Osteoblast (primary cell): ENCODE measurements at regions not wholly inside any gene's neighbourhood (a gene's known extent, or its start where the extent isn't known, plus 50 kb on each side); places are given as distances from the start of the nearest gene placed in this dataset.

ENCODE experiments used
- DNase-seq: peaks from one replicate; pipeline ENCODE4 v3.0.0; 2011; ENCODE audit warnings: low spot score, mixed read lengths; ENCODE audit not compliant: insufficient read length; ENCODE audit errors: missing footprints
- H2AFZ ChIP-seq: 2 replicates; pipeline ENCODE4 v1.6.0; 2011; ENCODE audit warnings: mild to moderate bottlenecking, low read length
- H3K27ac ChIP-seq: 2 replicates; pipeline ENCODE4 v1.5.1; 2011; ENCODE audit warnings: mild to moderate bottlenecking, low read depth, low read length, moderate library complexity
- H3K27me3 ChIP-seq: 2 replicates; pipeline ENCODE4 v1.6.0; 2012; ENCODE audit warnings: mild to moderate bottlenecking, control low read depth, inconsistent platforms, low read length, moderate library complexity; ENCODE audit not compliant: insufficient read depth
- H3K36me3 ChIP-seq: 2 replicates; pipeline ENCODE4 v1.5.1; 2011; ENCODE audit warnings: mild to moderate bottlenecking, low read length, control low read depth, moderate library complexity; ENCODE audit not compliant: insufficient read depth
- H3K4me1 ChIP-seq: 2 replicates; pipeline ENCODE4 v1.5.1; 2011; ENCODE audit warnings: mild to moderate bottlenecking, low read length, control low read depth, moderate library complexity; ENCODE audit not compliant: insufficient read depth
- H3K4me2 ChIP-seq: 2 replicates; pipeline ENCODE4 v1.6.0; 2011; ENCODE audit warnings: mild to moderate bottlenecking, low read length; ENCODE audit not compliant: insufficient read depth
- H3K4me3 ChIP-seq: fragments of 200-600 bp; sonication (generic); 3 replicates; pipeline ENCODE4 v1.5.1; 2012; ENCODE audit warnings: mild to moderate bottlenecking, low read length, inconsistent platforms; ENCODE audit not compliant: insufficient read depth
- H3K79me2 ChIP-seq: 2 replicates; pipeline ENCODE4 v1.6.0; 2012; ENCODE audit warnings: mild to moderate bottlenecking, low read length, control low read depth, inconsistent platforms; ENCODE audit not compliant: insufficient read depth
- H3K9me3 ChIP-seq: 2 replicates; pipeline ENCODE4 v1.5.1; 2011; ENCODE audit warnings: low read depth, low read length, control low read depth
- H4K20me1 ChIP-seq: 2 replicates; pipeline ENCODE4 v1.6.0; 2012; ENCODE audit warnings: mild to moderate bottlenecking, low read length, control low read depth; ENCODE audit not compliant: insufficient read depth
- TF ChIP-seq, protein P1 (sequence below): IDR thresholded peaks from 2 replicates; pipeline ENCODE4 v1.5.1; 2011; ENCODE audit warnings: mild to moderate bottlenecking, low read depth, low read length, moderate library complexity; ENCODE audit errors: extremely low read depth

DNA sequence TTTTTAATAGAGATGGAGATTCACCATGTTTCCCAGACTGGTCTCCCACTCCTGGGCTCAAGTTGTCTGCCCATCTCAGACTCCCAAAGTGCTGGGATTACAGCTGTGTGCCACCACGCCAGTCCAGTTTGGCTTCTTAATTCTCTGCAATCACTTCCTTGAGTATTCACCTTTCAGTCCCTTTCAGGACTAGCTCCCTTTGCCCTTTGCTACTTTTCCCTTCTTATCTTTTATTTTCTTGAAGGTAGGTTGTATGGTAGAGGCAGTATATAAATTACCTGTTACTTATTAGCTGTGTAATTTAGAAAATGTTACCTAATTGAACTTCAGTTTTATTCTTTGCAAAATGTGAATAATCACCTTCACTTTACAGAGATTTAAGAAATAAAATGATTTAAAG lies 285.8 kb downstream of the FGF9 start:
- no peaks in the 10 kb centered on the region for H3K27me3 ChIP-seq
- no peaks in the 10 kb centered on the region for H3K9me3 ChIP-seq
- H3K4me3 ChIP-seq: no peak overlapping the region
- TF ChIP-seq, protein P1, sequence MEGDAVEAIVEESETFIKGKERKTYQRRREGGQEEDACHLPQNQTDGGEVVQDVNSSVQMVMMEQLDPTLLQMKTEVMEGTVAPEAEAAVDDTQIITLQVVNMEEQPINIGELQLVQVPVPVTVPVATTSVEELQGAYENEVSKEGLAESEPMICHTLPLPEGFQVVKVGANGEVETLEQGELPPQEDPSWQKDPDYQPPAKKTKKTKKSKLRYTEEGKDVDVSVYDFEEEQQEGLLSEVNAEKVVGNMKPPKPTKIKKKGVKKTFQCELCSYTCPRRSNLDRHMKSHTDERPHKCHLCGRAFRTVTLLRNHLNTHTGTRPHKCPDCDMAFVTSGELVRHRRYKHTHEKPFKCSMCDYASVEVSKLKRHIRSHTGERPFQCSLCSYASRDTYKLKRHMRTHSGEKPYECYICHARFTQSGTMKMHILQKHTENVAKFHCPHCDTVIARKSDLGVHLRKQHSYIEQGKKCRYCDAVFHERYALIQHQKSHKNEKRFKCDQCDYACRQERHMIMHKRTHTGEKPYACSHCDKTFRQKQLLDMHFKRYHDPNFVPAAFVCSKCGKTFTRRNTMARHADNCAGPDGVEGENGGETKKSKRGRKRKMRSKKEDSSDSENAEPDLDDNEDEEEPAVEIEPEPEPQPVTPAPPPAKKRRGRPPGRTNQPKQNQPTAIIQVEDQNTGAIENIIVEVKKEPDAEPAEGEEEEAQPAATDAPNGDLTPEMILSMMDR: no peak
- H2AFZ ChIP-seq: no peak overlapping the region
- H3K27ac ChIP-seq: no peak overlapping the region
- H3K4me1 ChIP-seq: no peaks in the 10 kb centered on the region
- no peaks in the 10 kb centered on the region for H3K36me3 ChIP-seq
- no peak overlapping the region for H3K4me2 ChIP-seq
- no peaks in the 10 kb centered on the region for H4K20me1 ChIP-seq
- DNase-seq: no peak
- H3K79me2 ChIP-seq: no peaks in the 10 kb centered on the region

DNA sequence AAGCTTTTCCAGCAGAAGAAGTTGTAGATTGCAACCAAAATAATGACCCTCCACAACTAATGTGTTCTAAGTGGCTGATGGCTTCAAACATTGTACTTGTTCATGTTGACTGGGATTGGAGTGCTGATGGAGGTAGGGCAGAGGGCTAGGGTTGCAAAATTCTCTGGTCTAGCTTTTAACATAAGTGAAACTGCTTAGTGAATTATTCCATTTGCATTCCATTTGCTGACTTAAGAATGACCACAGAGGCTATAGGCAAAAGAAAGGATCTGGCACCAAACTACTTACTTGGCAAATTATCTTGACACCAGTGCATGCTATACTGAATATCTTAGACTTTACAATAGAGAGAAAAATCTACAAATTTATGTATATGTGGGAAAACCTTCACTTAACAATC lies 287.0 kb downstream of the FGF9 start:
- no peaks in the 10 kb centered on the region for H3K36me3 ChIP-seq
- no peak overlapping the region for H3K4me3 ChIP-seq
- TF ChIP-seq, protein P1: no peak
- H3K4me2 ChIP-seq: no peak overlapping the region
- no peak overlapping the region for H3K27ac ChIP-seq
- H3K79me2 ChIP-seq: no peaks in the 10 kb centered on the region
- H3K4me1 ChIP-seq: no peaks in the 10 kb centered on the region
- no peak for DNase-seq
- H2AFZ ChIP-seq: no peak overlapping the region
- H3K9me3 ChIP-seq: no peaks in the 10 kb centered on the region
- H3K27me3 ChIP-seq: no peaks in the 10 kb centered on the region
- H4K20me1 ChIP-seq: no peaks in the 10 kb centered on the region

DNA sequence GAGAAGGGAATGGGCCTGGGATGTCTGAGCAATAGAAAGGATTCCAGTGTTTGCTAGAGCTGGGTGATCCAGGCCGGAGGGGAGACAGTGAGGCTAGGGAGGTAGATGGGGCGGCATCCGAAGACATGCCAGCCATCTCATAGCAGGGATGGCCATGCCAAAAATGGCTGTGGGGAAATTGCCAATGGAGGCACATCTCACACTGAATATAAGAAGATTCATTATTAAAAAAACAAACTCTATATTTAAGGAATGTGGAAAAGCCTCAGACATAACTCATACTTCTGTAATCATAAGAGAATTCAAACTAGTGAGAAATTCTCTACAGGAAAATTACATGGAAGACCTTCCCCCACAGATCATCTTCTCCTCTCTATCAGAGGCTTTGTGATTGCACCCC lies 289.2 kb downstream of the FGF9 start:
- H4K20me1 ChIP-seq: no peaks in the 10 kb centered on the region
- H3K79me2 ChIP-seq: no peaks in the 10 kb centered on the region
- H3K4me3 ChIP-seq: no peak overlapping the region
- H3K4me2 ChIP-seq: no peak overlapping the region
- DNase-seq: no peak
- H3K36me3 ChIP-seq: no peaks in the 10 kb centered on the region
- no peak overlapping the region for H3K27ac ChIP-seq
- no peaks in the 10 kb centered on the region for H3K9me3 ChIP-seq
- TF ChIP-seq, protein P1: no peak
- no peak overlapping the region for H2AFZ ChIP-seq
- H3K27me3 ChIP-seq: no peaks in the 10 kb centered on the region
- no peaks in the 10 kb centered on the region for H3K4me1 ChIP-seq

DNA sequence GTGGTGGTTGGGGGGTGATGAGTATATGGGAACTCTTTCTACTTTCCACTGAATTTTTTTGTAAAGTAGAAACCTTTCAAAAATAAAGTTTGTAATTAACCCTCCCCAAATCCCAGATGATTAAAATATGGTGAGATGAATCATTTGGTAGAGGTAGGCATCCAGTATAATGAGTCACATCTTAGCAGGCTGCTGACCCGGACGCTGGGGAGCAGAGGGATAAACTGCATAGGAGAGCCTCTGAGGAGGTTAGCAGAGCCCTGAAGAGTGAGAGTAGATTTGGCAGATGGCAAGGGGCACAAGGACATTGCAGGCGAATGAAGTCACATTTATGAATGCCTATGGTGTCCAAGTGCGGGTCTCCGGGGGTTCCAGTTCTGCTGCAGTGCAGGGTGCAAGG lies 293.8 kb downstream of the FGF9 start:
- no peak overlapping the region for H3K27ac ChIP-seq
- no peak for DNase-seq
- H3K4me1 ChIP-seq: no peaks in the 10 kb centered on the region
- no peaks in the 10 kb centered on the region for H3K9me3 ChIP-seq
- H3K4me2 ChIP-seq: no peak overlapping the region
- H4K20me1 ChIP-seq: no peaks in the 10 kb centered on the region
- no peak overlapping the region for H2AFZ ChIP-seq
- no peak overlapping the region for H3K4me3 ChIP-seq
- no peaks in the 10 kb centered on the region for H3K27me3 ChIP-seq
- TF ChIP-seq, protein P1: no peak
- H3K79me2 ChIP-seq: no peaks in the 10 kb centered on the region
- no peaks in the 10 kb centered on the region for H3K36me3 ChIP-seq
